T-helper 9 cell (primary cell): ENCODE measurements at regions not wholly inside any gene's neighbourhood (a gene's known extent, or its start where the extent isn't known, plus 50 kb on each side); places are given as distances from the start of the nearest gene placed in this dataset.

ENCODE experiments used
- DNase-seq: peaks from one replicate; pipeline ENCODE4 v3.0.0-alpha.2; 2020

DNA sequence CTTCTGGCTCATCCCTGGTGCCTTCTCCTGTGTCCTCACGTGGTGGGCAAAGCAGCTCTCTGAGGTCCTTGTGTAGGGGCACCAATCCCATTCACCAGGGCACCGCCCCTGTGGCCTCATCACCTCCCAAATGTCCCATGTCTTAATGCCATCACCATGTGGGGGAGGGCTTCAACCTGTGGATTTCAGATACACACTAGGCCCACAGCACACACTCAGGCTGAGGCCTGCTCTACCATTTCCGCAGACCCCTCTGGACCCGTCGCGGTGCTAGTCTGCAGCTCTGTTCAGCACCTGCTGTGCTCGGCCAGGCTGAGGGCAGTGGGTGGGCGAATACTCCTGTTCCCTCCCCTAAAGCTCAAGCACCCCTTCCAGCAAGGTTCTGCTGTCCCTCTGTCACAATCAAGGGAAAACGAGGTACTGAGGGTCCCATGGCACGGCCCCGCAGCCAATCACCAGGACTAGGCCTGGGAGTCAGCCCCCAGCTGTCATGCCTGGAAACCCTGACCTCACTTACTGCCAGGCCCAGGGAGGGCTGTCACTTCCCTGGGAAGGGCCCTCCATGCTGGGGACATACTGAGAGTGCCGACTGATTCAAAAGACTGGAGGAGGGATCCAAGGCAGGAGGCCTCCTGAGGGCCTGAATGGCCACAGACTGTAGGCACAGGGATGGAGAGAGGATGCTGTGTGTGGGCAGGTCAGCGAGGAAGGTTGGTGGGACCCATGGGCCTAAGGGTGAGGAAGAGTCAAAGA, 123.8 kb upstream of the RET start:
- DNase-seq, result no peak

DNA sequence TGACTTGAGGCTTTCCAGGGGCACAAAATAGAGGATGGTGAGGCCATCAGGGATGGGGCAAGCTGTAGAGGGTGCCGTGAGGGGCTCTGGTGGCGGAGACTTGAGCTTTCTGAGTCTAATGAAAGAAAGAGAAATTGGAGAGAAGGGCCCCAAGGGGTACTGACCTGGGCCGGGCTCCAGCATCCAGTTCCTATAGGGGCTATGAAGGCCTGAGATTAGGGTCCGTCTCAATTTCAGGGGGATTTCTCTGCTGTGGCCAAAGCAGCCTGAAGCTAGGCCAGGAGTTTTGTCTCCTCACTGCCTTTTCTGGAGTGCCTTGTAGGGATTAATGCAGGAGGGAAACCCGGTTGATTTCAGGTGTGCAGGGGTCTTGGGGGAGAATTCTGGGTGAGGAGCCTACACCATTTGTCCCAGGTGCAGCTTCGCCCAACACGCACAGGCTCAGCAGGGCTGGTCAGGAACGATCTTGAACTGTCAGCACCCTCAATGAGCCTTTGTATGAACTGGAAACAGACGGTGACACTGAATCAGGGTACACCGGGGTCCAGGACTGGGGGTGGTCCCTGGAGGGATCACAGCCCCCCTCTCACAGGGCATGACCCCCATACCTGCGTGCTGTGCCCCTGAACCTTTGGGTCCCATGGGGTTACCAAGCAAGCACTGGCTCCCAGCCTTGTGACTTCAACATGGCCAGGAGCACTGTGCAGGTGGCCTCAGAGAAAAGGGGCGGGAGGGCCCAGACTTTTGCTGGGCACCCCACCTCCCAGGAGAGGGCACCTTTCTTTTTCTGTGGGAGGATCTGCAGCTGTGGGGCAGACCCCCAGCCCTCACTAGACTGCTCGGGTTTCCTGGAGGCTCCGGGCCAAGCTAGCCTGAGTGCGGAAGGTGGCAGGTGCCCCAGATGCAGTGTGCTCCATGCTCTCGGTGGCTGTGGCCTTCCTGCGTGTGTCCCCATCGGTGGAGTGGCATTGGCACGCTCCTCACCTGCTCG, 122.9 kb upstream of the RET start:
- DNase-seq, result no peak

DNA sequence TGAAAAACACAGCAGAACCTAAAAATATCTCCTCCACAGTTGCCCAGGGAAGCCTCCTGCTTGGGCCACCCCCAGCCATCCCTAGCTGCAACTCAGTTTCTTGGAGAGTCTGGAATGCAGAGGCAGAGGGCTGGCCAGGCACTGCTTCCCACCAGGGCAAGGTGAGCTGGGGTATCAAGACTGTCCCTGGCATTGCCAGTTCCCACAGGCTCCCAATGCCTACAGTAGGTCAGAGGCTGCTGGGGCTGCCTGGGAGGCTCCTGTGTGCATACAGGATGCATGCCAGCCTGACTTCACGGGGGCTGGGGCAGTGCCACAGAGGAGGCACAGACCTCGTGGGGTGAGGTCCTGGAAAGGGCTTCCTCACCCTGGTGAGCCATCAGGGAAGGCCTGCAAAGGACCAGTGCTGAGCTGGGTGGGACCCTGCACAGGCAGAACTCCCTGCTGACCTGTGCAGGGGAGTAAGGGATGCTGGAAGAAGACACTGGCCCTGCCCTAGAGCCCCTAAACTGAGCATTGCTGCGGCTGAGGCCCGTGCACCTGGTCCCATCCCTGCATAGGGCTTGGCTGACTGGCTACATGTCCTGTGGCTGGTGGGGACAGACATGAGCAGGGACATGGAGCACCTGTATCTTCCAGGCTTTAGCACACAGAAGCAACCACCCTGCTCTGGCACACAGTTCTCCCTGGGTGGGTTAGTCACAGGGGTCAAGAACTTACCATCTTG, 121.9 kb upstream of the RET start:
- DNase-seq, result no peak

DNA sequence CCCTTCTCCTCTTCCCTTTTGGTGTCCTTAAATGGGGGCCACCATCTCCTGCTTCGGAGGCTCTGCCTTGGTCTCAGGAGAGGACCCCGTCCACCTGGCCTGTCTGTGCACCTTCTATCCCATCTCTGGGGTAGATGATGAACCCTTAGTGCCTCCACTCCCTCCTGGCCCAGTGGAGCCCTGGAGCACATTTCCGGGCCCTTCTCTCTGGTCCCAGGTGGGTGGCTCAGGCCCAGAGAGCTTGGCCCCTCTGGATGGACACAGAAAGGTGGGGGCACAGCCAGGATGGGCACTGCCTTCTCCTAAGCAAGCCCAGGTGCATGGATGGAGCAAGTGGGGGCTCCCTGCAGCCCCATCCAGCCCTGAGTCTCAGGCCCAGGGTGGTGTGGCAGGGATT, 121.4 kb upstream of the RET start:
- no peak for DNase-seq

DNA sequence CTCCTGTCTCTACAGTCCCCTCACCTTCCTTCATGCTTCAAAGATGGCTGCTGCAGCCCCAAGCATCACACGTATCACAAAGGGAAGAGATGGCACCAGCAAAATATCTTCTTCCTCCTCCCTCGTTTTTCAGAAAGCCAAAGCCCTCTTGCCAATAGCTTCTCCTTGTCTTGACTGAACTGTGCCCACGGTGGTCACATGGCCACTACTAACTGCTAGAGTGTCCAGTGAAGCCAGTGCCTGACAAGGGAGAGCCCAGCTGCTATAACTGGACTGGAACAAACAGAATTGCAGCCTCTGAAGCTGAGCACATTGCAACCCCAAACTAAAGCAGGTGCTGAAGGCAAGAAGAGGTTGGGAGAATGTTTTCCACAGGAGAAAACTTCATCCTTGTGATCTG, 120.8 kb upstream of the RET start:
- no peak for DNase-seq

DNA sequence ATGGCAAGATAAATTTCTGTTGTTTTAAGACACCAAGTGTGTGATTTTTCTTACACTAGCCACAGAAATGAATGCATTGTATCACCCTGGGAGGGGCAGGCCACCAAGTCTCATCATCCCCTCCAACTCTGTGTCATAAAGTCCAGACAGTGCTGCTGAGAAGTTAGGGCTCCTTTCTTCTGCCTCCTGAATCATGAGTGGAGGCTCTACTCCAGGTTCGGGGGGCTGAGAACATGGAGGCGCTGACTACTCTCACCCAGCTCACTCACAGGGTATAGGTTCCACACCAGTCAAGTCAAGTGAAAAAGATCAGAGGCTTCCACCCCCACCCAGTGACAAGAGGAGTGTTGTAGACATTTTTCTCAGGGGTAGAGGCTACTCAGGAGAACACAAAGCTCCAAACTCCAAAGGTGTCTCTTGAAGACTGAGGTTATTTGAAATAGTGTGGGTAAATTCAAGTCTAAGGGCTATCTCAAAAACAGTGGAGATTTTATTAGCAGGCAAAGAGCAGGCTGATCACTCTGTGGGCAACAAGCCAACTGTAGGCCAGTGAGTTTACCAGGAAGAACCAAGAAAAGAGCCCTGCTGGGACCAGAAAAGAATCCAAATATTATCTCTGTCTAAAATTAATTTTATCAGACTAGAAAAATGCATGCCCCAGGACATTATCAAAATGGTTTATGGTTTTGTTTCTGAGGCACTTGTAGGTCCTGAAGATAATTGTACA, 118.6 kb upstream of the RET start:
- no peak for DNase-seq

DNA sequence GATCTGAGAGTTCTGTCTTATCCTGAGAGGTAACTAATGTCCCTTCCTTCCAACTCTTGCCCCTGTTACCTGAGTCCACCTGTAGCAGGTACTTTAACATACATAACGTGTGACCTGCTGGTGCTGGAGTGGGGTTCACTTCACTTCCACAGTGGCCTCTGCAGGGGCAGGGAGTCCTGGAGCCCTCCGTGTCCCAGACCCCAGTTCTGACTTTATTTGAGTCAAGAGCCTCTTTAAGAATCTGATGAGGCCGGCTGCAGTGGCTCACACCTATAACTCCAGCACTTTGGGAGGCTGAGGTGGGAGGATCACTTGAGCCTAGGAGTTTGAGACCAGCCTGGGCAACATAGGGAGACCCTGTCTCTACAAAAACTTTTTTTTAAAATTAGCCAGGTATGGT, 117.0 kb upstream of the RET start:
- no peak for DNase-seq

DNA sequence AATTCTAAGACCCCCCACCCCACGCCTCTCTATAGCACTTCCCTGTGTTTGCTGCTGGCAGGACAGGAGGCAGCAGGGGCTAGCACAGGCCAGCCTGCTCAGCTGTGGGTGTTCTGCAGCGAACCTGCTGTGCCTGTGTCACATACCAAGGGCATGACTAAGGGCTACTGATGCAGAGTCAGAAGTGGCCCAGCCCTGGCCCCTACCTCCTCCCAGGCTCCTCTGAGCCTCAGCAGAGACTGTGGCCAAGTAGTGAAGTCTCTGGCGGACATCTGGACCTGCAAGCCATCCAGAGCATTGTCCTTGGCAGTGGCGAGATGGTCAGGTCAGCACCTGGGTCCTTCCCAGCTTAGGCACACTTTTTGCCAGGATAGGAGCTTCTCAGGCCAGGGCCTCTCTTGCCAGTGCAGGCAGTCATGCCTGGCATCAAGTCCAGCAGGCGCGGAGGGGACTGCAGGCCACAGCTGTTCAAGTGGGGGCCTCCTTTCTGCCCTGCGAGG, 116.3 kb upstream of the RET start:
- no peak for DNase-seq

DNA sequence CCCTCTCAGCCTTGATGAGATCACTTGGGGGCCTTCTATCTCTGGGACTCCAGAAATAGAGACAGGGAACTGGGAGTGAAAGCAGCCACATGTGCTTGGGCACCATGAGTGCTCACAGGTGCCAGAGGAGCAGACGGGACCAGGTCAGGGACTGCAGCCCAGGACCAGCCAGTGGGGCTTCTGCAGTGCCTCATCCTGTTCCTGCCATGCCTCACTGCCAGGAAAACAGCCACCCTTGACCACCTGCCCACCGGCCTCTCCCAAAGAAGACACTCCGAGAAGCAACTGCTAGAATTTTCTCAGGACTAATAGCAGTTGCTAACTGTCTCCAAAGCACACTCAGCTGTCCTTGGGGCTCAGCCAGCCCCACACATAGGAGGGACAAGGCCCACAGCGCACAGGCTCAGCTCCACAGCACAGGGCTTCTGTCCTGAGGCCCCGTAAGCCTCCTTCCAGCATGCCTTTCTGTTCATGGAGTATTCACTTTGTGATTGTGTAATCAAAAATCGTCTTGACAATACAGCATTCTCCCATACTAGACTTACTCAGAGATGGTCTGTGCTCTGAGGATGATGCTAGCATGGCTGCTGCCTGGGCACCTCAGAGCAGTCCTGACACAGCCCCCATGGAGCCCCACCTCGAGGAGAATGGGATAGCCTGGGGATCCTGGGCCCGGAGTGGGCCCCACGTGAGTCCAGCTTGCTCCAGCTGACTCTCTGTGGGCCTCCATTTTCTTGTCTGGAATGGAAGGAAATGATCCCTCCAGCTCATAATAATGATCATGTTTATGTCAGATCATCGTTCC, 115.7 kb upstream of the RET start:
- DNase-seq, result no peak

DNA sequence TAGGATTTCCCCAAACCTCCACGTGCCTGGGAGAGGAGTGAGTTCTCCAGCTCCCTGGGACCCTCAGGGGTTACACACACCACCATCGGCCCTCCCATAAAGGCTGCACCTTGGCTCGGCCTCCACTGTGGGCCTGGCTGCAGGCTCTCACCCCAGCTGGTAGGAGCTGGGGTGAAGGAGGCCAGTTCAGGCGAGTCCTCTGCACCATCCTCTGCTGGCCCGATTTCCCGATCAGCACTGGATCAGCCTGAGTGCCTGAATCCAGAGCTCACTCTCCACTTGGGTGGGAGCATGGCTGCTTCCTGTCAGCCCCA, 115.1 kb upstream of the RET start:
- no peak for DNase-seq

DNA sequence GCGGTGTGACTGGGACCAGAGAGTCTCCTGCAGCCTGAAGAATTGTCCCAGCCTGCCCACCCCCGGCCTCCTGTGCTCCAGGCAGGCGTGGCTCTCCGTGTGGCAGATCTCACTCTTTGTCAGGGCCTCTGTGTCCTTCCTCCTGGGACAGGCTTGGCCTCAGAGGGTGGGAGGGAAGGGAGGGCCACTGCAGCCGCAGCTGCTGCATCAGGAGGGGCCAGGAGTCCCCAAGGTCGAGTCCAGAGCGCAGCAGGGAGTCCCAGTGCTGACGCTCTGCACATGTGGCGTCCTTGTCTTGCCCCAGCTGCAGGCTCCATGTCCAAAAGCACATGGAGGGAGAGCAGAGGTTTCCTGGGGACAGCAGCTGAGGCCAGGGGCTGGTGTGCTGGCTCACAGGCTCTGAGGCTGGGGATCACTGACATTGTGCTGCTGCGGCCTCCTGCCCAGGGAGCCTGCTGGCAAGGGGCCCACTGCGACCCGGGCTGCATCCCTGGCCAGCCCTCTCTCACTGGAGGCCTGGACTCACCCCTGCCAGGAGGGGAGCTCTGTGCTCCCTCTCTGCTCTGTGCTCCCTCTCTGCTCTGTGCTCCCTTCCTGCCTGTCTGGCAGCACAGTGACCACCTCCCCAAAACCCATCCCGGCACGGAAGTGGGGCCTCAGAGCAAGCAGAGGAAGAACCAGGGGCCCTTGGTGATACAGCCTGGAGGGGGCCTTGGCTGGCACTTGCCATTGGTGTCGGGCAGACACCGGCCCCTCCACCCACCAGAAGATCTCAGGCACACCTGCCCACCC, 114.6 kb upstream of the RET start:
- no peak for DNase-seq

DNA sequence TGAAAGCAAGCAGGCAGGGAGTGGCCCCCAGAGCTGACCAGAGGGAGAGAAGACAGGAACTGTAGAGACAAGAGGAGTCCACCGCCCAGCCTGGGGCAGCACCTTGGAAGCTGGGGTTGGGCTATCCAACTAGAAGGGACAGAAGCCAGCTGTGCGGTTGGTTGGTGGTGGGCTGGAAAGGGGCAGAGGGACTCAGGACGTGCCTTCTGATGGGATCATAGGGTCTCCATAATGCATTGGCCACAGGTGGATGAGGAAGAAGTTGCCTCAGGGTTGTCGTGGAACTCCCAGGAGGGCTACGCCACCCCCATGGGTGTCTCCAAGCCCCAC, 114.0 kb upstream of the RET start:
- no peak for DNase-seq

DNA sequence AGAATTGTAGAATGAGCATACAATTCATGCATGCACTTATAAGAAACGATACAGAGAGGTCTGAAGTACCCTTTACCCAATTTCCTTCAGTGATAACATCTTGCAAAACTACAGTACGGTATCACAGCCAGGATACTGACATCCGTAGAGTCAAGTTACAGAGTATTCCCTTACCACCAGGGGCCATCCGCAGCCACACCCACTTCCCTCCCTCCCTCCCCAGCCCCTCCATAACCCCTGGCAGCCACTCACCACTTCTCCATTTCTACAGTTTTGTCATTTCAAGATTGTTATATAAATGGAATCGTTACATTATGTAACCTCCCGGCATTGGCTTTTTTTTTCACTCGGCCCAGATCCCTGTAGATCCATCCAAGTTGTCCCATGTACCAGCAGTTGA, 113.6 kb upstream of the RET start:
- no peak for DNase-seq

DNA sequence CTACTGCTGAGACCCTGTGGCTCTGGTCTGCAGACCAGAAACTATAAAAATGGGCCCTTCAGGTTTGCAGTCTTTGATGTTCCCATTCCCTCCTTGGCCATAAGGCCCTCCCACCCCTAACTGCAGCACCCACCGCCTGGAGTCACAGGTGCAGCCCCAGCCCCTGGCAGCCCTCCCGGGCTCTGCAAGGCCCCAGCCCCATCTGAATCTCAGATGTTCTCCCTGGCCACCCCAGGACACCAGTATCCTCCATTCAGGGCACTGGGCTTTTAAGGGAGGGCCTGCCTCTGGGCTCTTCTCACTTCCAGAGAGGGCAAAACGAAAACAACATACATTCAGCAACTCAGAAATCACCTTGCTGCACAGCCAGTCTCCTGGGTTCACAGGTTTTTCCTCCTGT, 107.7 kb upstream of the RET start:
- DNase-seq, result no peak

DNA sequence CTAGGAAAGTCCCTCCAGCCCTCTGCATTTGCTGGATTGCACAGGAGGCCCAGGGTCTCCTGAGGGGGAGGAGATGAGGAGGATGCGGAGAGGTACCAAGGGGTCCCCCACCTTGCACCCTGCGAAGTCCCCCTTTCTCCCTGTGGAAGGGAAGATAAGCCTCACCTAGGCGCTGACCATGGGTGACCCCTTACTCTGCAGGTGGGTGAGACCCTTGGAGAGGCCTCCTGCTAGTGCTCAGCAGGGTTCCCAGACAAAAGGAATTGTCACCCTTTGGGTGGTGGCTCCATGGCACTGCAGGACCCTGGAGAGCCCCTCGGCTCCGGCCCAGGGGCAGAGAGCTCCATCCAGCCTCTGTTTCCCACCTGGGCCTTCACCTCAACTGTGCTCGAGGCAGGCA, 107.0 kb upstream of the RET start:
- no peak for DNase-seq

DNA sequence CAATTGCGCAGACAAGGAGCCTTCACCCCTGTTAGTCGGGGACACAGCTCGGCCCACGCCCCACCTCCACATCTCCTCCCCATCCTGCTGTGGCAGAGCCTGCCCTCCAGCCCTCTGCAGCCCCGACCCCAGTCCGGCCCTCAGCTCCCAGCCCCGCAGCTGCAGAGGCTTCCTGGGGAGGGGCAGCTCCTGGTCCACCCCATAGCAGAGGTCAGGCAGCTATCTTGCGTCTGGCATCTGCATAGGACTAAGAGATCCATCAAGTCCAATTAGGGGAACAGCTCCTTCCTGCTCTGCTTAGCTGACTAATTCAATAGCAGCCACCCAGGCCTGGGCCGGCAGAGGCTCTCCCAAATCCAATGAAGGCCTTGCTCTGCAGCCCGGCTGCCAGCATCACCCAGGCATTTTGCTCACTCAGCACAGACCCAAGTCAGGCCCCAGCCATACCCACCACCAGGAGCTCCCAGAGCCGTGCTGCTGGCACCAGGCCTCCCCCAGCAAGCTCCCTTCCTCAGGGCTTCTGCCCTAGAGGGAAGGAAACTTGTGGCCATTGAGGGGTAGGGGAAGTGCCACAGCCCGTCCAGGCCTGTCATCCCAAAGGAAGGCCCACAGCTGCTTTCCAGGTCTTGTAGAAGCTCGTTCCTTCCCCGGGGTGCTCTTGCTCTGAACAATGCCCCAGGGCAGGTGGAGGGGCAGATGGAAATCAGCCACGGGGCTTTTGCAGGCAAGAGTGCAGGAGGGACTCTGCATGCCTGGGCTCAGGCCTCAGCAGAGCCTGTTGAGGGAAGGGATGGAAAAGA, 106.2 kb upstream of the RET start:
- no peak for DNase-seq

DNA sequence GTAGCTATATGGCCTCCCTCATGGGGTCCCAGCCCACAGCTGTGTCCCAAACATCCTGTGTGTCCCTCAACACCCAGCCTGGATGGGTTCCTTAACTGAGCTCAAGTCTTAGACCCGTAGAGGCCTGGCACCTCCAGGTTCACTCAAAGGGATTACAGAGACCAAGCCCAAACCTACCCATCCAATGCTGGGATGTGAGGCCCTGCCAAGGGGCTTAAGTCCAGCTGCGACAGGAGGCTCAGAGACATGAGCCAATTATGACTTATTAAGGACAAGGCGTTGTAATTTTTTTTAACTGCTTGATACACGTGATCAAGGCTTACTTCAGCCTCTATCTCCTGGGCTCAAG, 105.6 kb upstream of the RET start:
- DNase-seq, result no peak

DNA sequence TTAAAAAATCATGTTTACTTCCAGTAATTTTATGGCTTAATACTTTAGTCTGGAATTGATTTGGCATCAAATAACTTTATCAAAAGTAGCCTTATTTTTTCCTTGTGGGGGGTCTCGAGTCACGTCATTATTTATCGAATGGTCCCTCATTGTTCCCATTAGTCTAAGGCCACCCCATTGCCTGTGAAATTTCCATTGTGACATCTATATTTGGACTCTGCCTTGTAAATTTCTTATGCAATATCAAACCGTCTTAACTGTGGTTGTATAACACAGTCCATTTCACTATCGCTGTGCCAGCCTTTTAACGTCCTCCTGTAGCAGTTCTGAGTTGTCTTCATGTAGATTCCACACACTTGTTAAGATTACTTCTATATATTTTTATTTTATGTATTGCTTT, 103.9 kb upstream of the RET start:
- no peak for DNase-seq

DNA sequence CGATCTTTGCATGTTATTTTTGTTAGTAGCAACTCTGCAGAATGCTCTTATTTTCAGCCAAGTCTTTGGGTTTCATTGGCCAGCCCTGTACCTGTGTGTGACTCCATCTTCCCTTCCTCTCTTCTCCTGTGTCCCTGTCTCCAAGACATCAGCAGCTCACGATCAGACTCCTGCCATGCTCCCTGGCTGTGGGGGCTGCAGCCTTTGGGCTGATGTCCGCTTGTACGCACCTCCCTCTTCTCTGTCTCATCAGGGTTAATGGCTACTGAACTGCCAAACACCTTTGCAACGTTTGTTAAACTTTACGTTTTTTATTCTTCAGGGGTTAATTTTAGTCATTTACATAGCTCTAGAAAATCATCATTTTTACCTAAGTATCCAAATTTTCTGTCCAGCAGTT, 103.5 kb upstream of the RET start:
- DNase-seq, result no peak
